CD4-positive, alpha-beta T cell (primary cell): ENCODE measurements at regions not wholly inside any gene's neighbourhood (a gene's known extent, or its start where the extent isn't known, plus 50 kb on each side); places are given as distances from the start of the nearest gene placed in this dataset.

Source experiments
- ATAC-seq: fragments of 200-7000 bp; cut with Tn5 transposase; one replicate; pipeline ENCODE4 v1.10.0; 2022; ENCODE audit warnings: mild to moderate bottlenecking; ENCODE audit not compliant: poor library complexity
- CTCF ChIA-PET: fragments of 350-600 bp; sonication (Branson Sonifier 250); formaldehyde crosslinking; loops from one replicate; lab custom pipeline; 2021; ENCODE audit warnings: antibody characterized with exemption, inconsistent platforms; lab: Charles Lee
- POLR2A ChIA-PET: fragments of 350-600 bp; sonication (Branson Sonifier 250); formaldehyde crosslinking; loops from one replicate; lab custom pipeline; 2021; ENCODE audit warnings: antibody characterized with exemption, inconsistent platforms; lab: Charles Lee
- DNase-seq, 14 experiments: peaks; one replicate each; pipeline ENCODE4 v3.0.0-alpha.2; 2013 to 2020; ENCODE audit warnings: mixed read lengths in 2 of 14
- H3K27ac ChIP-seq, 2 donors: one replicate each; pipeline versions ENCODE4 v1.5.1 to v1.7.0; 2013; ENCODE audit warnings: low read length in 2 of 2, low read depth in 1 of 2, mild to moderate bottlenecking in 1 of 2
- H3K27me3 ChIP-seq, 2 experiments: 1 replicate in 1 of 2; 2 replicates in 1 of 2; pipeline versions ENCODE4 v1.6.1 to v1.7.0; 2013; ENCODE audit warnings: low read length in 2 of 2, control low read depth in 1 of 2, mild to moderate bottlenecking in 1 of 2, moderate library complexity in 1 of 2; ENCODE audit not compliant: insufficient read depth in 2 of 2, control insufficient read depth in 1 of 2
- H3K36me3 ChIP-seq: one replicate; pipeline ENCODE4 v1.6.1; 2013; ENCODE audit warnings: low read length, control low read depth; ENCODE audit not compliant: insufficient read depth
- H3K4me1 ChIP-seq: one replicate; pipeline ENCODE4 v1.6.1; 2013; ENCODE audit warnings: low read length, control low read depth; ENCODE audit not compliant: insufficient read depth
- H3K4me3 ChIP-seq: one replicate; pipeline ENCODE4 v1.5.1; 2013; ENCODE audit warnings: mild to moderate bottlenecking, low read length, moderate library complexity
- H3K9me3 ChIP-seq, 2 experiments: 1 replicate in 1 of 2; 2 replicates in 1 of 2; pipeline versions ENCODE4 v1.6.1 to v1.7.0; 2013; ENCODE audit warnings: low read length in 2 of 2, mild to moderate bottlenecking in 2 of 2, control low read depth in 1 of 2, moderate library complexity in 1 of 2; ENCODE audit not compliant: control insufficient read depth in 1 of 2, insufficient read depth in 1 of 2
- H3K27ac Mint-ChIP-seq: one replicate; pipeline ENCODE4 v1.8.0; 2020; ENCODE audit warnings: mixed read lengths
- H3K27me3 Mint-ChIP-seq: one replicate; pipeline ENCODE4 v1.8.0; 2021; ENCODE audit warnings: mixed read lengths
- H3K36me3 Mint-ChIP-seq: one replicate; pipeline ENCODE4 v1.8.0; 2021; ENCODE audit warnings: low read depth, mixed read lengths
- H3K4me1 Mint-ChIP-seq: one replicate; pipeline ENCODE4 v1.8.0; 2021; ENCODE audit warnings: low read depth, mixed read lengths
- H3K4me3 Mint-ChIP-seq: one replicate; pipeline ENCODE4 v1.8.0; 2020; ENCODE audit warnings: mild to moderate bottlenecking, mixed read lengths
- H3K9me3 Mint-ChIP-seq: one replicate; pipeline ENCODE4 v1.8.0; 2020; ENCODE audit warnings: mixed read lengths
- intact Hi-C, 2 experiments: fragments of 100-400 bp; cut with DNase I in 1 of 2; cut with micrococcal nuclease in 1 of 2; formaldehyde crosslinking; loops; one replicate each; pipeline versions ENCODE4 v1.15.1 to v1.9.0; 2023 to 2025; cut with DNase I, micrococcal nuclease
- TF ChIP-seq, protein P1 (sequence below): fragments of 200-600 bp; IDR thresholded peaks from one replicate; pipeline ENCODE4 v1.8.0; 2022; ENCODE audit warnings: antibody characterized with exemption, mild to moderate bottlenecking

DNA sequence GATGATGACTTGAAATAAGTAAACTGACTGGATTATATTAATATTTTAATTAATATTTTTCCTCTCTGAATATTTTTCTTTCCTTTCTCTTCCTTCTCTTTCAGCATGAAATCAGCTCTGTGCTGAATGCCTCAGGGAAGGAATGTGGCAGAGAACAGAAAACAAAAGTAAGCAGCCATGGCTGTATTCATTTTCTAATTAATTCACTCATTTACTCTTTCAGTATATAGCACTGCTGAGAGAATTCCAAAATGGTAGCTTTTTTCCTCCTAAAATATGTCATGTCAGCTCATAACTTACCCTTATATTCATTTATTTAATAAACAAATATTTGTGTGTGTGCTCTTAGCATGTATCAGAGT is 522.5 kb downstream of the PTPRC start:
- H3K27me3 ChIP-seq, result no peaks in the 10 kb centered on the region
- no peaks in the 10 kb centered on the region for H3K9me3 ChIP-seq
- POLR2A ChIA-PET, result interaction anchor here (1.2 kb wide), 1 partner anchor 402 kb away, joined by 3 read pairs; no protein-coding TSS in a partner anchor
- ATAC-seq (no peak), DNase-seq (no peak)
- TF ChIP-seq, protein P1, sequence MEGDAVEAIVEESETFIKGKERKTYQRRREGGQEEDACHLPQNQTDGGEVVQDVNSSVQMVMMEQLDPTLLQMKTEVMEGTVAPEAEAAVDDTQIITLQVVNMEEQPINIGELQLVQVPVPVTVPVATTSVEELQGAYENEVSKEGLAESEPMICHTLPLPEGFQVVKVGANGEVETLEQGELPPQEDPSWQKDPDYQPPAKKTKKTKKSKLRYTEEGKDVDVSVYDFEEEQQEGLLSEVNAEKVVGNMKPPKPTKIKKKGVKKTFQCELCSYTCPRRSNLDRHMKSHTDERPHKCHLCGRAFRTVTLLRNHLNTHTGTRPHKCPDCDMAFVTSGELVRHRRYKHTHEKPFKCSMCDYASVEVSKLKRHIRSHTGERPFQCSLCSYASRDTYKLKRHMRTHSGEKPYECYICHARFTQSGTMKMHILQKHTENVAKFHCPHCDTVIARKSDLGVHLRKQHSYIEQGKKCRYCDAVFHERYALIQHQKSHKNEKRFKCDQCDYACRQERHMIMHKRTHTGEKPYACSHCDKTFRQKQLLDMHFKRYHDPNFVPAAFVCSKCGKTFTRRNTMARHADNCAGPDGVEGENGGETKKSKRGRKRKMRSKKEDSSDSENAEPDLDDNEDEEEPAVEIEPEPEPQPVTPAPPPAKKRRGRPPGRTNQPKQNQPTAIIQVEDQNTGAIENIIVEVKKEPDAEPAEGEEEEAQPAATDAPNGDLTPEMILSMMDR, result no peak
- Mint-ChIP-seq H3K9me3 (no peaks in the 10 kb centered on the region), H3K27ac (no peak overlapping the region), H3K4me1 (peaks cover 29% of the 10 kb centered on the region), H3K27me3 (no peaks in the 10 kb centered on the region), H3K36me3 (no peaks in the 10 kb centered on the region), H3K4me3 (no peak overlapping the region)
- CTCF ChIA-PET, result no interaction called here
- peaks cover 5% of the 10 kb centered on the region for H3K4me1 ChIP-seq
- no peak overlapping the region for H3K27ac ChIP-seq
- no peaks in the 10 kb centered on the region for H3K36me3 ChIP-seq
- intact Hi-C loops, result no loop called here
- H3K4me3 ChIP-seq, result no peak overlapping the region

DNA sequence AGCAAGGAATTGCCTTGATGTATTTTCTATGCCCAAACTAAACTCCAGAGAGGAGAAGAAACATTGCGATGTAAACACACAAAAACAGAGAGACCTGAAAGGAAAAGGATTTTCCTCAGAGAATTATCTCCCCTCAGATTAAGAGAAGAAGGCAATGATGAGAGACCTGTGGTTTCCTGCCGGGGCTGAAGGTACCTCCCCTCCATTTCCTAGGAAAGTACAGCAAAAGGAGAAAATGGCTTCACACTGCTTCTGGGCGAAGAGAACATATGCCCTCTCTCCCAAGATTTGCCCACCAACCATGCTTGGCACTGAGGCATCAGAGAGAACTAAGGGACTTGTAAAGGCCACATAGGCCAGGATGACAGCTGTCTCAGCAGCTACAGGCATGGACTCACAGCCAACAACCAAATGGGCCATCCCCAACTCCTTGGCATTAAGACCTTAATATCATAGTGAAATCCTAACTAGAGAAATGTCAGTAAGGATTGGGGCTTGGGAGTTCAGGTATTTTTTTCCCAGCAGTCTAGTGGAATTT is 523.0 kb downstream of the PTPRC start:
- Histone ChIP-seq H3K36me3 (no peaks in the 10 kb centered on the region), H3K4me1 (peaks cover 5% of the 10 kb centered on the region), H3K27me3 (no peaks in the 10 kb centered on the region), H3K4me3 (no peak overlapping the region), H3K27ac (no peak overlapping the region), H3K9me3 (no peaks in the 10 kb centered on the region)
- Mint-ChIP-seq H3K27ac (no peak overlapping the region), H3K9me3 (no peaks in the 10 kb centered on the region), H3K4me1 (peaks cover 29% of the 10 kb centered on the region), H3K27me3 (no peaks in the 10 kb centered on the region), H3K36me3 (no peaks in the 10 kb centered on the region), H3K4me3 (no peak overlapping the region)
- ChIA-PET POLR2A (interaction anchor here (1.2 kb wide), 1 partner anchor 403 kb away, joined by 3 read pairs; no protein-coding TSS in a partner anchor), CTCF (interaction anchor here (1.7 kb wide), 1 partner anchor 12 kb away, joined by 4 read pairs; no protein-coding TSS in a partner anchor)
- DNase-seq (no peak), ATAC-seq (no peak)
- TF ChIP-seq, protein P1, result no peak
- intact Hi-C loops, result no loop called here

DNA sequence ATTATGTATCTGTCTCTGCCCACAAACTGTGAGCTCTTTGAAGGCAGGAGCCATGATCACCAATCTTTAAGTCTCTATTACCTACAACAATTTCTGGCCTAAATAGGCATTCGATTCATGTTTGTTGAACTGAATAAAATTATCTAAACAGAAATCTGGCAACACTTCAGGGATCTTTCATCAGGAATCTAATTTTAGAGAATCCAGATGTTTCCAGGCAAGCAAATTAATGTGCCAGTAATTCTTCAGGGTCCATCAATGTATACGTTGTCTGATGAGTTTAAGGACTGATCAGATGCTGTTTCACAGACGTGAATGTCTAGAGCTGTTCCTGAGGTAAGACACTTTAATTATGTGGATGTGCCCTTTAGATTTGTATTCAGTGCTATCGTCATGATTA is 524.4 kb downstream of the PTPRC start:
- ChIA-PET CTCF (interaction anchor here (0.6 to 1.7 kb wide), 2 partner anchors 10 to 1743 kb away, joined by 3 to 4 read pairs; no protein-coding TSS in a partner anchor), POLR2A (interaction anchor here (0.8 kb wide), 1 partner anchor 9 kb away, joined by 3 read pairs; no protein-coding TSS in a partner anchor)
- intact Hi-C loops, result no loop called here
- Mint-ChIP-seq H3K4me1 (peaks cover 30% of the 10 kb centered on the region), H3K36me3 (no peaks in the 10 kb centered on the region), H3K27ac (no peak overlapping the region), H3K9me3 (no peaks in the 10 kb centered on the region), H3K27me3 (no peaks in the 10 kb centered on the region), H3K4me3 (no peak overlapping the region)
- TF ChIP-seq, protein P1, result no peak
- H3K4me1 ChIP-seq, result peaks cover 5% of the 10 kb centered on the region
- H3K27me3 ChIP-seq, result no peaks in the 10 kb centered on the region
- ATAC-seq (no peak), DNase-seq (no peak)
- H3K4me3 ChIP-seq, result no peak overlapping the region
- no peaks in the 10 kb centered on the region for H3K9me3 ChIP-seq
- no peaks in the 10 kb centered on the region for H3K36me3 ChIP-seq
- H3K27ac ChIP-seq, result no peak overlapping the region
